K562 (cell line): ENCODE measurements at regions not wholly inside any gene's neighbourhood (a gene's known extent, or its start where the extent isn't known, plus 50 kb on each side); places are given as distances from the start of the nearest gene placed in this dataset. TPM values are rescaled to one million over a fixed set of nuclear protein-coding genes. Genes with fewer than 3 reads are reported as not detected.

Experiments
- microRNA-seq: library from miRNA; unstranded; fragments of <30 nt; microRNA quantifications from one replicate; pipeline ENCODE4, GENCODE V29; 2018; ENCODE audit warnings: borderline microRNAs expressed
- small RNA-seq: library from RNA; depleted of rRNA; stranded (forward); fragments of <200 nt; gene quantifications from one replicate; pipeline ENCODE3, GENCODE V24; 2014

Small RNA genes in the stretch of these regions (microRNA-seq; reads per million reads assigned to microRNA genes)
- gene MIR4433A: not detected
- not detected for gene MIR4433B

Small RNA genes in the stretch of these regions (small RNA-seq; reads per million reads assigned to genes)
- gene AC012368.3: not detected
- gene MIR4433B: not detected
